Pancreas (tissue), 10 donors: ENCODE measurements at regions not wholly inside any gene's neighbourhood (a gene's known extent, or its start where the extent isn't known, plus 50 kb on each side); places are given as distances from the start of the nearest gene placed in this dataset.

Source experiments
- ATAC-seq, 4 donors: fragments of 200-7000 bp; cut with Tn5 transposase; one replicate each; pipeline versions ENCODE4 v1.8.0 to v1.9.1; 2020; ENCODE audit warnings: mild to moderate bottlenecking in 4 of 4, moderate library complexity in 4 of 4
- DNase-seq, 6 donors: peaks; one replicate each; pipeline ENCODE4 v3.0.0-alpha.2; 2020
- FAIRE-seq: peaks from 2 replicates; lab custom pipeline; 2012; peaks lifted over from hg19 to GRCh38; lab: Jason Lieb, UNC
- H3K27ac ChIP-seq, 4 donors: fragments of 200-600 bp; sonication (generic); 1 replicate in 3 of 4; 2 replicates in 1 of 4; pipeline versions ENCODE4 v1.5.0 to v1.8.0; 2020
- H3K27me3 ChIP-seq, 4 donors: fragments of 200-600 bp; one replicate each; pipeline ENCODE4 v1.8.0; 2021
- H3K36me3 ChIP-seq, 3 donors: fragments of 200-600 bp; sonication (generic) in 1 of 3; one replicate each; pipeline versions ENCODE4 v1.5.0 to v1.8.0; 2020 to 2021
- H3K4me1 ChIP-seq, 3 donors: fragments of 200-600 bp; one replicate each; pipeline ENCODE4 v1.8.0; 2021
- H3K4me3 ChIP-seq, 4 donors: fragments of 200-600 bp; sonication (generic) in 2 of 4; one replicate each; pipeline versions ENCODE4 v1.5.0 to v1.8.0; 2020 to 2021
- H3K9me3 ChIP-seq, 4 donors: fragments of 200-600 bp; one replicate each; pipeline ENCODE4 v1.8.0; 2021
- CTCF ChIP-seq, 4 donors: fragments of 200-600 bp; sonication (generic) in 3 of 4; IDR thresholded peaks; one replicate each; pipeline versions ENCODE4 v1.5.0 to v1.8.0; 2021; ENCODE audit warnings: antibody characterized with exemption in 4 of 4
- WGBS, 2 donors: extraction: QIAGEN DNeasy Blood & Tissue Kit; methylation state at CpG; one replicate each; pipeline ENCODE4 v1.1.7; 2013; 5-methylcytosine and 5-hydroxymethylcytosine counted together
- intact Hi-C, 3 donors: fragments of 100-400 bp; cut with DNase I; formaldehyde crosslinking; loops; one replicate each; pipeline versions ENCODE4 v1.11.1 to v1.14.2; 2022
- donor health status: healthy with polysubstance abuse.
- donor health status: DM: no; HTN: no; CAD: no; lungs with moderate emphysema.
- donor health status: DM: no; HTN: no; CAD: no.
- donor health status: control.
- donor health status: control.
- donor health status: Bipolar disorder and iron deficiency.
- donor health status: DM: yes; HTN: yes; CAD: no.
- donor health status: DM: no; HTN: no; CAD: no.
- donor health status: DM: no; HTN: no; CAD: no.
- donor health status: DM: yes; HTN: yes; CAD: no.

- no peak overlapping the region for H3K27ac ChIP-seq
- intact Hi-C loops = no loop called here
- TF ChIP-seq CTCF (IDR thresholded peaks at IDR 0.05) = no peak
- no peaks in the 10 kb centered on the region for H3K27me3 ChIP-seq
- peak in 1 of 4 donors; percentile 36 for ATAC-seq
- no peaks in the 10 kb centered on the region for H3K36me3 ChIP-seq
- peaks cover 0 to 6% (median 0%) of the 10 kb centered on the region in 3 donors for H3K4me1 ChIP-seq
- H3K4me3 ChIP-seq = no peak overlapping the region
- H3K9me3 ChIP-seq = no peaks in the 10 kb centered on the region
- 90 to 93% methylated on average over 3 of the region's 3 CpGs for WGBS, 2 donors
- no peak for FAIRE-seq
- no peak for DNase-seq
Observed at GRCh38 chr1:219292999-219293398, 119.3 kb downstream of the LYPLAL1 start.

- Histone ChIP-seq H3K27ac (no peak overlapping the region), H3K9me3 (no peaks in the 10 kb centered on the region), H3K4me3 (no peak overlapping the region), H3K36me3 (no peaks in the 10 kb centered on the region), H3K27me3 (no peaks in the 10 kb centered on the region), H3K4me1 (peaks cover 0 to 6% (median 0%) of the 10 kb centered on the region in 3 donors)
- TF ChIP-seq CTCF (IDR thresholded peaks at IDR 0.05) = no peak
- FAIRE-seq (no peak), DNase-seq (no peak), ATAC-seq (no peak)
- intact Hi-C loops = no loop called here
Observed at GRCh38 chr1:219292341-219292740, 118.7 kb downstream of the LYPLAL1 start.

- no peak for DNase-seq
- Histone ChIP-seq H3K36me3 (no peaks in the 10 kb centered on the region), H3K9me3 (no peaks in the 10 kb centered on the region), H3K27me3 (no peaks in the 10 kb centered on the region), H3K27ac (no peak overlapping the region), H3K4me1 (no peaks in the 10 kb centered on the region), H3K4me3 (no peak overlapping the region)
- FAIRE-seq = no peak
- intact Hi-C loops = no loop called here
- 74 to 78% methylated on average over 6 of the region's 6 CpGs for whole genome bisulfite sequencing, 2 donors
- ATAC-seq = no peak
- TF ChIP-seq CTCF (IDR thresholded peaks at IDR 0.05) = no peak
Observed at GRCh38 chr1:219289171-219289570, 115.5 kb downstream of the LYPLAL1 start.

GRCh38 chr1:219283541-219283940, 109.9 kb downstream of the LYPLAL1 start:
- no peak overlapping the region for H3K27ac ChIP-seq
- no peaks in the 10 kb centered on the region for H3K9me3 ChIP-seq
- H3K4me3 ChIP-seq = no peak overlapping the region
- FAIRE-seq = no peak
- no peak for ATAC-seq
- no peak for DNase-seq
- no peaks in the 10 kb centered on the region for H3K27me3 ChIP-seq
- intact Hi-C loops = no loop called here
- no peak for TF ChIP-seq CTCF (IDR thresholded peaks at IDR 0.05)
- H3K36me3 ChIP-seq = no peaks in the 10 kb centered on the region
- H3K4me1 ChIP-seq = no peaks in the 10 kb centered on the region

GRCh38 chr1:219281831-219282230, 108.2 kb downstream of the LYPLAL1 start:
- WGBS, 2 donors = 86 to 96% methylated on average over 2 of the region's 2 CpGs
- intact Hi-C loops = no loop called here
- Histone ChIP-seq H3K9me3 (no peaks in the 10 kb centered on the region), H3K27me3 (no peaks in the 10 kb centered on the region), H3K4me1 (no peaks in the 10 kb centered on the region), H3K27ac (no peak overlapping the region), H3K4me3 (no peak overlapping the region), H3K36me3 (no peaks in the 10 kb centered on the region)
- no peak for TF ChIP-seq CTCF (IDR thresholded peaks at IDR 0.05)
- DNase-seq (no peak), ATAC-seq (no peak), FAIRE-seq (no peak)
